ENCODE measurements at regions not wholly inside any gene's neighbourhood (a gene's known extent, or its start where the extent isn't known, plus 50 kb on each side); places are given as distances from the start of the nearest gene placed in this dataset.

DNA sequence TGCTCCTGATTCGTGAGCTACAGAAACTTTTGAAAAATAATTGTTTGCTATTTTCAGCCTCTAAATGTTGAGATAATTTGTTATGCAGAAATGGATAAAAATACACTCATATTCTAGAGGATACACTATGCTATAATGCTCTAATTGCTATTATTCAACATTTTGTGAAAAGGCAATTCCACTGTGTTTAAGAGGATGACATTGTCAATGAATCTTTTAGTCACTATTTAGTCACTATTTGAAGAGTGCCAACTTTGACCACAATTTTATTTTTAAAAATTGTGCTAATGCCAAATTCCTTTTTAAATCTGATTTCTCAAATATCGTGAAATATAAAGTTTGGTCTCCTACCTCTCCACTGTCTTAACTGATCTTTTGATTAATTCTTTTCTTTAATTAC lies 604.9 kb upstream of the KCNMB2 start:
- TF ChIP-seq, protein P1, sequence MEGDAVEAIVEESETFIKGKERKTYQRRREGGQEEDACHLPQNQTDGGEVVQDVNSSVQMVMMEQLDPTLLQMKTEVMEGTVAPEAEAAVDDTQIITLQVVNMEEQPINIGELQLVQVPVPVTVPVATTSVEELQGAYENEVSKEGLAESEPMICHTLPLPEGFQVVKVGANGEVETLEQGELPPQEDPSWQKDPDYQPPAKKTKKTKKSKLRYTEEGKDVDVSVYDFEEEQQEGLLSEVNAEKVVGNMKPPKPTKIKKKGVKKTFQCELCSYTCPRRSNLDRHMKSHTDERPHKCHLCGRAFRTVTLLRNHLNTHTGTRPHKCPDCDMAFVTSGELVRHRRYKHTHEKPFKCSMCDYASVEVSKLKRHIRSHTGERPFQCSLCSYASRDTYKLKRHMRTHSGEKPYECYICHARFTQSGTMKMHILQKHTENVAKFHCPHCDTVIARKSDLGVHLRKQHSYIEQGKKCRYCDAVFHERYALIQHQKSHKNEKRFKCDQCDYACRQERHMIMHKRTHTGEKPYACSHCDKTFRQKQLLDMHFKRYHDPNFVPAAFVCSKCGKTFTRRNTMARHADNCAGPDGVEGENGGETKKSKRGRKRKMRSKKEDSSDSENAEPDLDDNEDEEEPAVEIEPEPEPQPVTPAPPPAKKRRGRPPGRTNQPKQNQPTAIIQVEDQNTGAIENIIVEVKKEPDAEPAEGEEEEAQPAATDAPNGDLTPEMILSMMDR (IDR thresholded peaks at IDR 0.05) = no peak
- no peak for TF ChIP-seq POLR2A (IDR thresholded peaks at IDR 0.05)

All from testis (tissue), 2 donors.